ENCODE measurements at regions not wholly inside any gene's neighbourhood (a gene's known extent, or its start where the extent isn't known, plus 50 kb on each side); places are given as distances from the start of the nearest gene placed in this dataset.

DNA sequence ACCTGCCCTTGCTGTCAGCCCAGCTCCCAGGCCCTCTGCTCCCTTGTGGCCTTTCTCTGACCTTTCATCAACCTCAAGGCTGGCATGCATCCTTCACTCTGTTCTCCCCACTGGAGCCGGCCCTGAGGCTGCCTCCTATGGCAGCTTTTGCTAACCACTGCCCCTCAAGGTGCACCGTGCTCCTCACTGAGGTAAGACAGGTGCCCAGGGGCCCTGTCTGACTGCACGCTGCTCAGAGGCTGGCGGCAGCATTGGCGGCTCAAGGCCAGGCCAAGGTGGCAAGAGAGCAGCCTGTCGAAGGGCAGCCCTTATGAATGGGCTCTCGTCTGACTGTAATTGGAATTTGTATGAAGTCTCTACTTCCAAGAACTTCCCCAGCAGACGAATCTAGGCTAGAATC lies 172.6 kb downstream of the ZNF248 start:
- intact Hi-C loops (cut with micrococcal nuclease): no loop called here
- no peak for ATAC-seq (ENCODE audit: low read depth)
- Histone ChIP-seq H3K4me2 (replicated peaks; ENCODE audit: low read depth, low read length, poor library complexity, severe bottlenecking) (no peak overlapping the region), H3K9ac (ENCODE audit: low read length) (no peak overlapping the region), H4K20me1 (ENCODE audit: control insufficient read depth, insufficient read depth, low read length, poor library complexity, severe bottlenecking) (no peaks in the 10 kb centered on the region), H2AFZ (ENCODE audit: insufficient read depth, low read depth, low read length, poor library complexity, severe bottlenecking) (no peak overlapping the region), H3K36me3 (replicated peaks in 1 of 2; ENCODE audit: control extremely low read depth in 1 of 2, control insufficient read depth in 1 of 2, extremely low read depth in 1 of 2, insufficient read depth in 2 of 2, low read length in 1 of 2) (no peaks in the 10 kb centered on the region), H3K27ac (ENCODE audit: low read length in 2 of 2) (no peak overlapping the region), H3K4me1 (ENCODE audit: control insufficient read depth in 2 of 2, insufficient read depth in 2 of 2, low read length in 2 of 2) (no peaks in the 10 kb centered on the region), H3K4me3 (ENCODE audit: control extremely low read depth in 1 of 5, extremely low read depth in 1 of 5, insufficient read depth in 1 of 5, low read depth in 2 of 5, low read length in 4 of 5) (no peak overlapping the region), H3K9me3 (ENCODE audit: control extremely low read depth in 1 of 3, control insufficient read depth in 2 of 3, insufficient read depth in 1 of 3, low read length in 2 of 3) (peaks cover 0 to 71% (median 2%) of the 10 kb centered on the region in 3 donors), H3K27me3 (replicated peaks in 1 of 4; ENCODE audit: control extremely low read depth in 1 of 4, control insufficient read depth in 3 of 4, insufficient read depth in 4 of 4, low read length in 3 of 4) (no peaks in the 10 kb centered on the region), H3K79me2 (ENCODE audit: control insufficient read depth, insufficient read depth, low read length) (no peaks in the 10 kb centered on the region)
- ChIA-PET CTCF (no interaction called here), POLR2A (no interaction called here)
- no peak overlapping the region for H3K27ac Mint-ChIP-seq
- no peaks in the 10 kb centered on the region for H3K4me1 Mint-ChIP-seq
- H3K27me3 Mint-ChIP-seq: no peaks in the 10 kb centered on the region
- H3K4me3 Mint-ChIP-seq: no peak overlapping the region
- no peak for DNase-seq
- no peak for TF ChIP-seq EZH2 (IDR thresholded peaks at IDR 0.05; ENCODE audit: borderline replicate concordance, insufficient read depth, low read depth, low read length, poor library complexity, severe bottlenecking)
- TF ChIP-seq, protein P1, sequence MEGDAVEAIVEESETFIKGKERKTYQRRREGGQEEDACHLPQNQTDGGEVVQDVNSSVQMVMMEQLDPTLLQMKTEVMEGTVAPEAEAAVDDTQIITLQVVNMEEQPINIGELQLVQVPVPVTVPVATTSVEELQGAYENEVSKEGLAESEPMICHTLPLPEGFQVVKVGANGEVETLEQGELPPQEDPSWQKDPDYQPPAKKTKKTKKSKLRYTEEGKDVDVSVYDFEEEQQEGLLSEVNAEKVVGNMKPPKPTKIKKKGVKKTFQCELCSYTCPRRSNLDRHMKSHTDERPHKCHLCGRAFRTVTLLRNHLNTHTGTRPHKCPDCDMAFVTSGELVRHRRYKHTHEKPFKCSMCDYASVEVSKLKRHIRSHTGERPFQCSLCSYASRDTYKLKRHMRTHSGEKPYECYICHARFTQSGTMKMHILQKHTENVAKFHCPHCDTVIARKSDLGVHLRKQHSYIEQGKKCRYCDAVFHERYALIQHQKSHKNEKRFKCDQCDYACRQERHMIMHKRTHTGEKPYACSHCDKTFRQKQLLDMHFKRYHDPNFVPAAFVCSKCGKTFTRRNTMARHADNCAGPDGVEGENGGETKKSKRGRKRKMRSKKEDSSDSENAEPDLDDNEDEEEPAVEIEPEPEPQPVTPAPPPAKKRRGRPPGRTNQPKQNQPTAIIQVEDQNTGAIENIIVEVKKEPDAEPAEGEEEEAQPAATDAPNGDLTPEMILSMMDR (IDR thresholded peaks at IDR 0.05): no peak
- WGBS (ENCODE audit: insufficient coverage): 92% methylated on average over 5 of the region's 8 CpGs
- H3K9me3 Mint-ChIP-seq (ENCODE audit: insufficient read depth): peaks cover 6% of the 10 kb centered on the region

DNA sequence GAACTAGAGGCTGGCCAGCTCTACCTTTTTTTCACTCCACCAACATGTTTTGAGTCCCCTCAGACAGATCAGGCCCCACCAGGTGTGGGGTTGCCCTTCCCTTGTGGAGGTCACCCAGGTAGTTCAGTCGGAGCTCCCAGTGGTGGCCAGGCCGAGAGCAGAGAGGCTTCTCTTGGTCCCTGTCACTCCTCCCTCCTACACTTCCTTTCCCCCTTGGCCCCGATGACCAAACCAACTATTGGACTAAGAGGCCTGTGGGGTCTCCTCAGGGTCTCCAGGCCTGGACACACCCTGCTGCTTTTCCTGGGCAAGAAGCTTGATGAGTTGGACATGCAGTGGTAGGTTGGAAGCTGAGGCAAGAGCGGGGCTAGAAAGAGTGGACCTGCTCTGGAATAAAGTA lies 174.8 kb downstream of the ZNF248 start:
- H3K79me2 ChIP-seq (ENCODE audit: control insufficient read depth, insufficient read depth, low read length): no peaks in the 10 kb centered on the region
- H3K27me3 Mint-ChIP-seq: no peaks in the 10 kb centered on the region
- H2AFZ ChIP-seq (ENCODE audit: insufficient read depth, low read depth, low read length, poor library complexity, severe bottlenecking): no peak overlapping the region
- CTCF ChIA-PET: no interaction called here
- H3K4me3 ChIP-seq (ENCODE audit: control extremely low read depth in 1 of 5, extremely low read depth in 1 of 5, insufficient read depth in 1 of 5, low read depth in 2 of 5, low read length in 4 of 5): no peak overlapping the region
- DNase-seq (no peak), ATAC-seq (ENCODE audit: low read depth) (no peak)
- H3K4me1 Mint-ChIP-seq: no peaks in the 10 kb centered on the region
- TF ChIP-seq EZH2 (IDR thresholded peaks at IDR 0.05; ENCODE audit: borderline replicate concordance, insufficient read depth, low read depth, low read length, poor library complexity, severe bottlenecking): no peak
- TF ChIP-seq, protein P1 (IDR thresholded peaks at IDR 0.05): no peak
- no peak overlapping the region for H3K4me3 Mint-ChIP-seq
- H3K27ac Mint-ChIP-seq: no peak overlapping the region
- no peaks in the 10 kb centered on the region for H3K27me3 ChIP-seq (replicated peaks in 1 of 4; ENCODE audit: control extremely low read depth in 1 of 4, control insufficient read depth in 3 of 4, insufficient read depth in 4 of 4, low read length in 3 of 4)
- no peaks in the 10 kb centered on the region for H3K36me3 ChIP-seq (replicated peaks in 1 of 2; ENCODE audit: control extremely low read depth in 1 of 2, control insufficient read depth in 1 of 2, extremely low read depth in 1 of 2, insufficient read depth in 2 of 2, low read length in 1 of 2)
- H3K4me1 ChIP-seq (ENCODE audit: control insufficient read depth in 2 of 2, insufficient read depth in 2 of 2, low read length in 2 of 2): no peaks in the 10 kb centered on the region
- POLR2A ChIA-PET: no interaction called here
- 98% methylated on average over 4 of the region's 4 CpGs for WGBS (ENCODE audit: insufficient coverage)
- no peaks in the 10 kb centered on the region for H4K20me1 ChIP-seq (ENCODE audit: control insufficient read depth, insufficient read depth, low read length, poor library complexity, severe bottlenecking)
- peaks cover 4% of the 10 kb centered on the region for H3K9me3 Mint-ChIP-seq (ENCODE audit: insufficient read depth)
- no peak overlapping the region for H3K4me2 ChIP-seq (replicated peaks; ENCODE audit: low read depth, low read length, poor library complexity, severe bottlenecking)
- intact Hi-C loops (cut with micrococcal nuclease): no loop called here
- H3K9ac ChIP-seq (ENCODE audit: low read length): no peak overlapping the region
- H3K9me3 ChIP-seq (ENCODE audit: control extremely low read depth in 1 of 3, control insufficient read depth in 2 of 3, insufficient read depth in 1 of 3, low read length in 2 of 3): peaks cover 0 to 71% (median 1%) of the 10 kb centered on the region in 3 donors
- H3K27ac ChIP-seq (ENCODE audit: low read length in 2 of 2): no peak overlapping the region
